Endothelial cell of umbilical vein (primary cell): ENCODE measurements at regions not wholly inside any gene's neighbourhood (a gene's known extent, or its start where the extent isn't known, plus 50 kb on each side); places are given as distances from the start of the nearest gene placed in this dataset.
"Not testable (repeated sequence)": the region's sequence is repeated elsewhere in the genome, so short reads cannot be mapped to it uniquely, and the experiment has no call there.

Experiments used
- BruUV-seq: library from RNA; stranded (reverse); fragments of 400-500 nt; replicated peaks from 2 replicates; lab custom pipeline; 2021; lab: Mats Ljungman, UMichigan
- CTCF ChIA-PET: fragments of 300-600, 350-600 bp; sonication (Branson Sonifier 250); formaldehyde crosslinking; loops from one replicate; lab custom pipeline; 2021; ENCODE audit warnings: antibody characterized with exemption, inconsistent platforms; lab: Charles Lee
- POLR2A ChIA-PET: fragments of 300-600, 350-600 bp; sonication (Branson Sonifier 250); formaldehyde crosslinking; loops from one replicate; lab custom pipeline; 2021; ENCODE audit warnings: antibody characterized with exemption, inconsistent platforms; lab: Charles Lee
- DNase-seq: peaks from one replicate; pipeline ENCODE4 v3.0.0-alpha.2; 2011; ENCODE audit warnings: low read depth, low spot score
- FAIRE-seq: peaks from 2 replicates; lab custom pipeline; 2011; peaks lifted over from hg19 to GRCh38; lab: Jason Lieb, UNC
- H2AFZ ChIP-seq: 2 replicates; pipeline ENCODE4 v1.6.0; 2012; ENCODE audit warnings: low read depth, low read length, control low read depth, inconsistent platforms
- H3K27ac ChIP-seq: 2 replicates; pipeline ENCODE4 v1.5.1; 2011; ENCODE audit warnings: low read depth, mild to moderate bottlenecking, control low read depth, low read length, moderate library complexity; ENCODE audit not compliant: insufficient read depth
- H3K27me3 ChIP-seq, 2 experiments: 2 replicates each; pipeline versions ENCODE4 v1.6.0 to v1.6.1; 2011; ENCODE audit warnings: low read length in 2 of 2, mixed read lengths in 1 of 2; ENCODE audit not compliant: control insufficient read depth in 2 of 2, insufficient read depth in 2 of 2
- H3K36me3 ChIP-seq, 2 experiments: 2 replicates in 1 of 2; 3 replicates in 1 of 2; pipeline ENCODE4 v1.5.1; 2011; ENCODE audit warnings: low read length in 2 of 2, mild to moderate bottlenecking in 1 of 2, moderate library complexity in 1 of 2; ENCODE audit not compliant: control insufficient read depth in 2 of 2, insufficient read depth in 2 of 2; ENCODE audit errors: extremely low read depth in 1 of 2
- H3K4me1 ChIP-seq: 3 replicates; pipeline ENCODE4 v1.5.1; 2011; ENCODE audit warnings: mild to moderate bottlenecking, low read length; ENCODE audit not compliant: control insufficient read depth, insufficient read depth; ENCODE audit errors: extremely low read depth
- H3K4me2 ChIP-seq: 2 replicates; pipeline ENCODE4 v1.6.1; 2011; ENCODE audit warnings: low read length, control low read depth, mixed read lengths; ENCODE audit not compliant: insufficient read depth
- H3K4me3 ChIP-seq, 3 experiments: fragments of 200-600 bp in 1 of 3; sonication (generic), shearing (Covaris generic) in 1 of 3; replicated peaks in 1 of 3; 2 replicates each; pipeline ENCODE4 v1.5.1; 2011 to 2016; ENCODE audit warnings: control low read depth in 3 of 3, low read length in 3 of 3, mild to moderate bottlenecking in 2 of 3, inconsistent platforms in 1 of 3, low read depth in 1 of 3, moderate library complexity in 1 of 3; ENCODE audit not compliant: insufficient read depth in 1 of 3
- H3K79me2 ChIP-seq: 2 replicates; pipeline ENCODE4 v1.6.0; 2012; ENCODE audit warnings: low read length, inconsistent platforms; ENCODE audit not compliant: control insufficient read depth, insufficient read depth
- H3K9ac ChIP-seq: replicated peaks from 2 replicates; pipeline ENCODE3; 2011; ENCODE audit warnings: low read length, control low read depth; ENCODE audit not compliant: insufficient read depth; ENCODE audit errors: extremely low read depth
- H3K9me1 ChIP-seq: replicated peaks from 3 replicates; pipeline ENCODE4 v1.6.0; 2011; ENCODE audit warnings: mild to moderate bottlenecking, low read length; ENCODE audit not compliant: control insufficient read depth, insufficient read depth; ENCODE audit errors: extremely low read depth
- H3K9me3 ChIP-seq: replicated peaks from 2 replicates; pipeline ENCODE4 v1.5.1; 2012; ENCODE audit warnings: low read length, inconsistent platforms; ENCODE audit not compliant: control insufficient read depth, insufficient read depth
- H4K20me1 ChIP-seq: replicated peaks from 2 replicates; pipeline ENCODE3; 2011; ENCODE audit warnings: mild to moderate bottlenecking, low read length; ENCODE audit not compliant: control insufficient read depth, insufficient read depth; ENCODE audit errors: extremely low read depth
- FOS ChIP-seq: IDR thresholded peaks from 2 replicates; pipeline ENCODE4 v1.6.1; 2011; ENCODE audit warnings: mild to moderate bottlenecking, low read length, moderate library complexity, borderline replicate concordance; ENCODE audit not compliant: insufficient read depth
- GATA2 ChIP-seq: IDR thresholded peaks from 2 replicates; pipeline ENCODE4 v1.7.0; 2011; ENCODE audit warnings: low read depth, mild to moderate bottlenecking, moderate library complexity, mixed read lengths, low read length; ENCODE audit not compliant: insufficient read length, insufficient read depth
- JUN ChIP-seq: IDR thresholded peaks from 2 replicates; pipeline ENCODE4 v1.6.1; 2011; ENCODE audit warnings: borderline replicate concordance, low read depth; ENCODE audit not compliant: insufficient read length, insufficient read depth
- dilution Hi-C: fragments of 300-500 bp; cut with MboI; formaldehyde crosslinking; loops from one replicate; pipeline ENCODE4 v1.15.0; 2019; ENCODE audit warnings: low sequenced_read_pairs; ENCODE audit not compliant: extremely low pct_ligation_motif_present
- intact Hi-C: fragments of 100-400 bp; cut with micrococcal nuclease; formaldehyde crosslinking; loops from one replicate; pipeline ENCODE4 v1.10.0; 2022
- TF ChIP-seq, protein P1 (sequence below), 2 donors: IDR thresholded peaks; 1 replicate in 1 of 2; 2 replicates in 1 of 2; pipeline ENCODE4 v1.5.1; 2011; ENCODE audit warnings: low read length in 2 of 2, mild to moderate bottlenecking in 2 of 2, moderate library complexity in 2 of 2, control low read depth in 1 of 2, inconsistent platforms in 1 of 2, low read depth in 1 of 2; ENCODE audit not compliant: insufficient read depth in 1 of 2; ENCODE audit errors: extremely low read depth in 1 of 2

DNA sequence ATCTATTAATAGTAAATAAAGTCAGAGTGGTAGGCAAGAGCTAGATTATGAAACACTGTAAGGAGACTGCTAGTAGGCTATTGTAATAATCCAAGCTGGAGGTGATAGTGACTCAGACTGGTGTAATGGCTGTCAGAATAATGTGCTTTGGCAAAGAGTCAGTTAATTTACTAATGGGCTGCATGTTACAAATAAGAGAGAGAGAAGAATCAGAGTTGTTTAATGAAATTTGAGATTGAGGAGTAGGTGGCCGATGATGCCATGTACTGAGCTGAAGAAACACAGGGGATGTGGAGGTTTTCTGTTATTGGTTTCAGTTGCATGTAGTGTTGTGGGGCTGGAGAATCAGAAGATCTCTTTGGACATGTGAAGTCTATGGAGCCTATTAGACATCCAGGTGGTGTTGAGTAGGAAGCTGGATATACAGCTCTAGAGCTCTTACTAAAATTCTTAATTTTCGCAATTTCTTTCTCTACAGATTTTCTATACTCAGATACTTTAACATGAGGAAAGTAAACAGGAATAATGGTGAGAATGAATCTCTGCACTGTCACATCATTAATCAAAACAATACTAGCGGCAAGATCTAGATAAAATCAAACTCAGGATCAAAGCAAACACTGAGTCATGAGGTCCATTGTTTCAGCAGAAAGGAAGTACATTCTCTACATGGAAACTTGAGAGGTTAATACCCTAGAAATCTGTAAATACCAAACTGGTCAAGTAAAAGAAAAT is 167.7 kb downstream of the SIM1 start:
- CTCF ChIA-PET, result interaction anchor here (0.6 to 2.4 kb wide), 11 partner anchors 14 to 180 kb away, joined by 3 to 9 read pairs (median 3); no protein-coding TSS in a partner anchor
- TSS peak; percentile 70 for BruUV-seq
- POLR2A ChIA-PET, result interaction anchor here (1.1 to 1.4 kb wide), 3 partner anchors 9 to 68 kb away, joined by 3 to 4 read pairs (median 3); no protein-coding TSS in a partner anchor

DNA sequence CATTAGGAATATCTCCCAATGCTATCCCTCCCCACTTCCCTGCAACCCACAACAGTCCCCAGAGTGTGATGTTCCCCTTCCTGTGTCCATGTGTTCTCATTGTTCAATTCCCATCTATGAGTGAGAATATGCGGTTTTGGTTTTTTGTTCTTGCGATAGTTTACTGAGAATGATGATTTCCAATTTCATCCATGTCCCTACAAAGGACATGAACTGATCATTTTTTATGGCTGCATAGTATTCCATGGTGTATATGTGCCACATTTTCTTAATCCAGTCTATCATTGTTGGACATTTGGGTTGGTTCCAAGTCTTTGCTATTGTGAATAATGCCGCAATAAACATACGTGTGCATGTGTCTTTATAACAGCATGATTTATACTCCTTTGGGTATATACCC is 169.5 kb downstream of the SIM1 start:
- H3K36me3 ChIP-seq, FAIRE-seq, H3K27ac ChIP-seq, H3K27me3 ChIP-seq, H3K4me2 ChIP-seq, H3K9ac ChIP-seq, H3K4me3 ChIP-seq, dilution Hi-C loops, POLR2A ChIA-PET, H4K20me1 ChIP-seq, H2AFZ ChIP-seq, H3K79me2 ChIP-seq, BruUV-seq, DNase-seq, H3K9me3 ChIP-seq, H3K9me1 ChIP-seq, intact Hi-C loops: not testable (repeated sequence)
- CTCF ChIA-PET, result interaction anchor here (2.2 kb wide), 1 partner anchor 12 kb away, joined by 6 read pairs; no protein-coding TSS in a partner anchor
- H3K4me1 ChIP-seq, result peaks cover 52% of the 10 kb centered on the region

More for the DNA sequence above, 167.7 kb downstream of the SIM1 start:
- intact Hi-C loops, result loop anchor here (1.0 to 2.0 kb wide), 5 partner anchors 21 to 180 kb away; no protein-coding TSS in a partner anchor
- peak overlapping the region in 1 of 3 experiments; percentile 52 for H3K4me3 ChIP-seq
- no peak overlapping the region for H2AFZ ChIP-seq
- peaks cover 61% of the 10 kb centered on the region for H3K4me1 ChIP-seq
- H3K27me3 ChIP-seq, result no peaks in the 10 kb centered on the region
- H3K79me2 ChIP-seq, result no peaks in the 10 kb centered on the region
- dilution Hi-C loops, result no loop called here
- H3K36me3 ChIP-seq, result no peaks in the 10 kb centered on the region
- TF ChIP-seq JUN (peak; percentile 98), GATA2 (peak; percentile 98), FOS (peak; percentile 87)
- TF ChIP-seq, protein P1, sequence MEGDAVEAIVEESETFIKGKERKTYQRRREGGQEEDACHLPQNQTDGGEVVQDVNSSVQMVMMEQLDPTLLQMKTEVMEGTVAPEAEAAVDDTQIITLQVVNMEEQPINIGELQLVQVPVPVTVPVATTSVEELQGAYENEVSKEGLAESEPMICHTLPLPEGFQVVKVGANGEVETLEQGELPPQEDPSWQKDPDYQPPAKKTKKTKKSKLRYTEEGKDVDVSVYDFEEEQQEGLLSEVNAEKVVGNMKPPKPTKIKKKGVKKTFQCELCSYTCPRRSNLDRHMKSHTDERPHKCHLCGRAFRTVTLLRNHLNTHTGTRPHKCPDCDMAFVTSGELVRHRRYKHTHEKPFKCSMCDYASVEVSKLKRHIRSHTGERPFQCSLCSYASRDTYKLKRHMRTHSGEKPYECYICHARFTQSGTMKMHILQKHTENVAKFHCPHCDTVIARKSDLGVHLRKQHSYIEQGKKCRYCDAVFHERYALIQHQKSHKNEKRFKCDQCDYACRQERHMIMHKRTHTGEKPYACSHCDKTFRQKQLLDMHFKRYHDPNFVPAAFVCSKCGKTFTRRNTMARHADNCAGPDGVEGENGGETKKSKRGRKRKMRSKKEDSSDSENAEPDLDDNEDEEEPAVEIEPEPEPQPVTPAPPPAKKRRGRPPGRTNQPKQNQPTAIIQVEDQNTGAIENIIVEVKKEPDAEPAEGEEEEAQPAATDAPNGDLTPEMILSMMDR (IDR thresholded peaks at IDR 0.05; ENCODE audit: extremely low read depth in 1 of 2, insufficient read depth in 1 of 2, low read depth in 1 of 2, low read length in 2 of 2), result no peak
- DNase-seq (peak; percentile 94), FAIRE-seq (peak; percentile 83)
- peak overlapping the region; percentile 100 for H3K27ac ChIP-seq
- no peaks in the 10 kb centered on the region for H4K20me1 ChIP-seq
- H3K9ac ChIP-seq, result peak overlapping the region; percentile 89
- H3K9me1 ChIP-seq, result no peaks in the 10 kb centered on the region
- no peaks in the 10 kb centered on the region for H3K9me3 ChIP-seq
- peak overlapping the region; percentile 93 for H3K4me2 ChIP-seq
